ENCODE measurements at regions not wholly inside any gene's neighbourhood (a gene's known extent, or its start where the extent isn't known, plus 50 kb on each side); places are given as distances from the start of the nearest gene placed in this dataset.
"Not testable (repeated sequence)": the region's sequence is repeated elsewhere in the genome, so short reads cannot be mapped to it uniquely, and the experiment has no call there.

- DNase-seq: no peak
Measured at GRCh38 chr4:84276752-84277151, 222.3 kb downstream of the NKX6-1 start.

DNA sequence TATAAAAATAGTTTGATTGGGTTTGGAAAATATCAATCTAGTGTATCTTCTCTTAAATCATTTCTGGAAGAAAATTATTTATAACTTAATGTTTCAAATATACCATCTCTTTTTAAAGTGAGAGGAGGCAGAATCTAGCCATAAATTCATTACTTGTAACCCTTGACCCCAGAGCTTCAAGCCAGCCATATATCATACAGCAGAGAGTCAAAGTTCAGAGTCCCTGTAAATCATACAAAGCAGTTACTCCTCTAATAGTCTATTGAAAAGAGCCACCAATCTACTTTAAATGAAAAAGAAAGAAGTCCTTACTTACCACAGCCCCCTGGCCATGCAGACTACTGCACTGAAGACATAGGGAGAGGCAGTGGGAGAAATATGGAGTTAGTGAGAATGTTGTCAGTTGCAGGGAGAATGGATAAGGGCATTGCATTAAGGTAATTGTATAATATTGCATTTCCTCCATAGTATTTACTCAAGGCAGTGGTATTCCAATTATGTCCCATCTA, 229.5 kb downstream of the NKX6-1 start:
- DNase-seq: no peak

- no peak for DNase-seq
Measured at GRCh38 chr4:84264652-84265051, 234.4 kb downstream of the NKX6-1 start.

DNA sequence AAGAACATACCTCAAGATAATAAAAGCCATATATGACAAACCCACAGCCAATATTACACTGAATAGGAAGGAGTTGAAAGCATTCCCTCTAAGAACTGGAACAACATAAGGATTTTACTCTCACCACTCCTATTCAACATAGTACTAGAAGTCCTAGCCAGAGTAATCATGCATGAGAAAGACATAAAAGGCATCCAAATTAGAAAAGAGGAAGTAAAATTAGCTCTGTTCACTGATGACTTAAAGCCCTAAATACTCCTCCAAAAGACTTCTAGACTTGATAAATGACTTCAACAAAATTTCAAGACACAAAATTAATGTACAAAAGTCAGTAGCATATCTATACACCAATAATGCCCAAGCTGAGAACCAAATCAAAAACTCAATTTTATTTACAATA, 235.7 kb downstream of the NKX6-1 start:
- DNase-seq: no peak

DNA sequence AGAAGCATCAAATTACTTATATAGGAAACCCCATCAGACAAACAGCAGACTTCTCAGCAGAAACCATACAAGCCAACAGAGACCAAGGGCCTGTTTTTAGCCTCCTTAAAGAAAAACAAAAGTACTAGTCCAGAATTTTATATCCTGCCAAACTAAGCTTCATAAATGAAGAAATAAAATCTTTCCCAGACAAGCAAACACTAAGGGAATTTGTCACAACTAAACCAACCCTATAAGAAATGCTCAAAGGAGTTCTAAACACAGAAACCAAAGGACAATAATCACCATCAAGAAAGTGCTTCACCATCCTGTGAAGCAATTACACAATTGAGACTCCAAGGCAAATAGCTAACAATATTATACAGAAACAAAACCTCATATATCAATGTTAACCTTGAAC, 238.6 kb downstream of the NKX6-1 start:
- no peak for DNase-seq

DNA sequence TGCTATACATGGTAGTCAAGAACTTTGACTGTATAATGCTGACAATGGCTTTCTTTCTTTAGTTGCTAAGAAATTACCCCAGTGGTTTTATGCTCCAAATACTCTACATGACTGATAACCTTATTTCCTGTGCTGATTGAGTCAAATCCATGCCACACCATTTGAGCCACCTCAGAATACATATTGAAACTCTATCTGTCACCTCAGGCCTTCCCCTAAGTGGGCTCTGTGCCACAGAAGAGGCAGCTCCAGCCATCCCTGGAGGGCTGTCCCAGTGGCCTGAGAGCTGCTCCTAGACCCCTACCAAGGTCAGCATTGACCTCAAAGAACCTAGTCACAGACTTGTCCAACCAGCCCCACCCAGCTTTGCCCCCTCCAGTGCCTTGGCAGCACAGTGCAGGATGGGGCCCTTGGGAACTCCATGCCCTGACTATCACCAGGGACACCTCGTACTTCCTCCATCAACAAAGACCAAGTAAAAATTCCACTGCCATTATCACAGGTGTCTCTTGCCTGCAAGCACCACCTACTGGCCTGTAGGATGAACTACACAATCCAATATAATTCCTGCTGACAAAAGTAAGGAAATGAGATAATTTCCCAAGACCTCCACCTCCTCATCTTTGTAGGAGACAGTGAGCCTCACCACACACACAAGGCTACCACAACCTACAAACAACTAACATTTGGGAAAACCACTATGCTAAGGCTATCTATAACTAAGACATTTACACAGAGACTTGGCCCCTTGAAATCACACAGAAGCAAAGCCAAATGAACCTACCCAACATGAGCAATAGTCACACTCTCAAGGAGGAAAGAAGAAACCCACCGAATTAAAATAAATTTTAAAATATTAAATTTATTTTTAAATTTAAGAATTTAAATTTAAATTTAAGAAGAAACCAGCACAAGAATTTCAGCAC, 239.9 kb downstream of the NKX6-1 start:
- DNase-seq: no peak

GRCh38 chr4:84254537-84254936, 244.6 kb downstream of the NKX6-1 start:
- no peak for DNase-seq

DNA sequence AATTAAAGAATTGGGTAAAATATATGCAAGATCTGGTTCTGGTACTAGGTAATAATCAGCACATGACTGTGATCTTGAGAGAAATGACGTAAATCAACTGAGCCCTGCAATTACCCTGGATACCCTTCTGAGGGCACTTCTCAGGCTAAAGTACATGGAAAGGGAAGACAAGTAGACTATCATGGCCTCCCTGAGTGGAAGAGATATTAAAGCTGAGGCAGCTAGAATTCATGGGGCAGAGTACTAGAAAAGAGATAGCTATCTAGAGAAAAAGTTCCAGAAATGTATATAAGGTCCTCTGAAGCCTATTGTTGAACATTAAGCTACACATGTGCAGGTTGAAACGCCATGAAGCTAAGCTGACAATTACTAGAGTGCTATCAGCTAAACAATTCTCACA, 249.6 kb downstream of the NKX6-1 start:
- DNase-seq: no peak

- not testable (repeated sequence) for DNase-seq
Measured at GRCh38 chr4:84245042-84245441, 254.1 kb downstream of the NKX6-1 start.

DNA sequence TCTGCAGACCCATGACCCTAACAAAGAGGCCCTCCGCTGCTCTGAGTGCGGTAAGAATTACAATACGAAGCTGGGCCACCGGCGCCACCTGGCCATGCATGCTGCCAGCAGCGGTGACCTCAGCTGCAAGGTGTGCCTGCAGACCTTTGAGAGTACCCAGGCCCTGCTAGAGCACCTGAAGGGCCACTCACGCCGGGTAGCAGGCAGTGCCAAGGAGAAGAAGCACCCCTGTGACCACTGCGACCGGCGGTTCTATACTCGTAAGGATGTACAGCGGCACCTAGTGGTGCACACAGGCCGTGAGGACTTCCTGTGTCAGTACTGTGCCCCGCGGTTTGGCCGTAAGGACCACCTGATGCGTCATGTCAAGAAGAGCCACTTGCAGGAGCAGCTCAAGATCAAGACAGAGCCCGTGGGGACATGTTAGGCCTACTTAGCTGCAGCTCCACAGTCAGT, 254.7 kb downstream of the NKX6-1 start:
- not testable (repeated sequence) for DNase-seq

- no peak for DNase-seq
Measured at GRCh38 chr4:84243685-84244084, 255.4 kb downstream of the NKX6-1 start.

DNA sequence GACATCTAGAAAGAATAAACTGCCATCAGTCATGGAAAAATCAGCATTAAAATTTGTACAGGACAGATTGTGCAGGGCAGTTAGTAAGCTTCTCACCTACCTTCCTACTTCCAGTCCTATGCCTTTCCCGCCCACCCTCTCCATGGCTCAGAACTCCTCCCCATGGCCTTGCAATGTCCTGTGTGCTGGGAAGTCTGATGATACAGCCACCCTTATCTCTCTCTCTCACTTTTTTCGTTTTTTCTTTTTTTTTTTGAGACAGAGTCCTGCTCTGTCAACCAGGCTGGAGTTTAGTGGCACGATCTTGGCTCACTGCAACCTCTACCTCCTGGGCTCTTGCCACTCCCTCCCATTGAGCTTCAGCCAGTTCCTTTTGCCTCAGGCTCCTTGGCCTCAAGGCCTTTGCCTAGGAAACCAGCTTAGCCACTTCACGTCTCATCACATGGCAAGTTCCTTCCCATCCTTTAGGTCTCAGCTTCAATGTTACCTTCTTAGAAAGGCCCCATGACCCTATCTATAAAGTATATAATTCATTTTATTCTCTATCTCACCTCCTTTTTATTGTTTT, 259.7 kb downstream of the NKX6-1 start:
- DNase-seq: no peak

DNA sequence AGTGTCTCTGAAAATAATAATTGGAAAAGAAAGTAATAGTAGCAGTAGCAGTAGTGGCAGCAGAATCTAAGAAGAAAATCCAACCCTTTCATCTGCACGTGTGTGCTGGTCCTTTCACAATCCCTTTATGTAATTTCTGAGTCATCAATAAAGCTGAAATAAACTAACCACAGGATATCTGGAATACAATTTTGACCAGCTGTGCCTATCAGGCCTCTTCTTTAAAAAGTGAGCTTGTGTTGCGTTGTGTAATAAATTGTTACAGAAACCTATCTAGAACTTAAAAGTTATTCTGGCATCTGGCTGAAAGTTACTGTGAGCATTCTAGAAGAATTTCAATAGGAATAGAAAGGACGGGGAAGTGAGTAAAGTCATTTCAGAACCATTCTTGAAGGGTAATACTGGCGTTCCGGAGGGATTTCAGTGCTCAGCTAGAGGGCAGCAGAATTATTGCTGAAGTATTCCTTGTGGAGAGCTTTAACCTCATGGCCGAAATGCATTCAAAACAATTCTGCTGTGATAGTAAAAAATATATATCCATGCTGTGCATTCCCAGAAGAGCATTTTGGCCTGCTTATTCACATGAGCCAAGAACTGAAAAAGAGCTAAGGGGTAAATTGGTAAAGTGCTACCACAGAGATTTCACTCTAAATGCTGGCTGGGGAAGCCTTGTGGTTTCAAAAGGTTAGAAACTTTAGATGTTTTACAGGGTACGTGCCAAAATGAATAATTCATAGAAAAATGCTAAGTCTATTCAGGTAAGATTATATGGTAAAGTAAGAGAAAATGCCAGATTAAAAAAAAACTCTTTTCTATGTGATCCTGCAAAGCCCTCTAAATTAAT, 260.6 kb downstream of the NKX6-1 start:
- no peak for DNase-seq

DNA sequence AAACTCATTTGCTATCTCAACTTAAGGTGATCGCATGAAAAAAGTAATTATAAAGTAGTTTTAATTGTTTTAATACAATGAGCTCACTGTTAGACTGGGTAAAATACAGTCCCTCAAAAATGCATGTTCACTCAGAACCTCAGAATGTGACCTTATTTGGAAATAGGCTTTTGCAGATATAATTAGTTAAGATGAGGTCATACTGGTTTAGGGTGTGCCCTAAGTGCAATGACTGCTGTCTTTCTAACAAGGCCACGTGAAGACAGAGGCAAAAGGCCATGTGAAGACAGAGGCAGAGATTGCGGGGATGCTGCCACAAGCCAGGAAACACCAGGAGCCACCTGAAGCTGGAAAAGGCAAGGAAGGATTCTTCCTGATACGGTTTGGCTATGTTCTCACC, 262.1 kb downstream of the NKX6-1 start:
- no peak for DNase-seq

DNA sequence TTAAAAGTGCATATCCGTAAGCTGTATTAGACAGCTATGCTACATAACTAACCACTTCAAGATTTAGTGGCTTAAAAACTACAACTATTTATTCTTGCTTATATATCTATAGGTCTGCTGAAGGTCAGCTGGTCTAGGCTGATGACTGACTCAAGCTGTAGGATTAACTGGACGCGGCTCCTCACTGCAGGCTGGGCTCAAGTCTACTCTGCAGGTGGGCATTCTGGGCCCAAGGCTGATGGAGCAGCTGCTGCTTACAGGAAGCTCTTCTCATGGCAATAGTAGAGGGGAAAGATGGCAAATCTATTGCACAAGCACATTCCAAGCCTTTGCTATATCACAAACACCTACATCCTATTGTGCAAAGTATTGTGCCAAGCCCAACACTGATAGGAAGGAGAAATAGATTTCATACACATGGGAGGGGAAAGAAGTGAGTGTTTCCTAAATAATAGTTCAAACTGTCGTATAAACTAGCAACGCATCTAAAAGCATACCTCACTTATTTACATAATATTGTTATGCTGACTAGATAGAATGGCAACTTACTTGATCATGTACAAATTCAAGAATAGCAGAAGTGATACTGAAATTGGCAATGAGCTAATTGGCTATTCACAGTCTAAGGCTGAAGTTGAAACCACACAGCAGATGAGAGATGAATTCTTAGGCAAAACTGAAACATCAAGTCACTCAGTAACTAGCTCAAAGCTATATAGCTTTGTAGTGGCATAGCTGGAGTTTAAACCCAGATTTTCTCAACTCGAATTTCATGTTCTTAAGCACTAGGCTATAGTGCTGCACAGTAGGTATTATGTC, 263.8 kb downstream of the NKX6-1 start:
- no peak for DNase-seq

- DNase-seq: peak; percentile 31
Measured at GRCh38 chr4:84232309-84233095, 266.6 kb downstream of the NKX6-1 start.

GRCh38 chr4:84231539-84232055, 267.5 kb downstream of the NKX6-1 start:
- DNase-seq: no peak

DNA sequence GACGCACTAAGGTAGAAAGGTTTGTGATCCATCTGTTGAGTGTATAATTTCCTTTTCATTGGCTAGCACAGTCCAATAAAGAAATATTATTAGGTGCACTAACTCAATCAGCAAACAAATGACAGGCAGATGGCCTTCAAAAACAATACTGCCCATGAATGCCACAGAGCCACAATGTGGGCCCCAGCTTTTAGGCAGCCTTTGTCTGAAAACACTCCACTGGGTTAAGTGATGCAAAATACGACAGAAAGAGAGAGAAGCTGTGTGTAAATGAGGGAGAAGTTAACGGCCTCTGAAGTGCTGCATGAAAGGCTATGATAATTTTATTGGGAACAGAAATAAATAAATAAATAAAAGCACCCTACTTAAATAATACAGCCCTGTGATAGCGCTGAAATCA, 274.6 kb downstream of the NKX6-1 start:
- DNase-seq: peak; percentile 33

GRCh38 chr4:84221704-84222103, 277.4 kb downstream of the NKX6-1 start:
- DNase-seq: no peak

DNA sequence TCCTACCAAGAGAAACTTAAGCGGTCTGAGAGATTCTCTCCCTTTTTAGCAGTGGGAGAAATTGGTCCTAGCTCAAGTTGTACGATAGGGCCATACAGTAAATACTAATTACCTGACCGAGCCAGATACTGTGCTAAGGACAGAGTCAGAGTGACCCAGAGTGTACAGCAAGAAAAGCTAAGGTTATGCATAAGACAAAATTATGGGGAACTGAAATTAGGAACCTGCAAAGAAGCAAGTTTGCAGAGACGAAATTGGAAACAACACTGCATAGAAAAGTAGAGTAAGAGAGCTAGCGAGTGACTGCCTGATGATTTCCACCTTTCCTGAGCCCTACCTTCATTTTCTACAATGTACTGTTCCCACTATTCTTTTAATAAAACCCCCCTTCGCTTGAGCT, 278.1 kb downstream of the NKX6-1 start:
- no peak for DNase-seq

GRCh38 chr4:84219656-84220055, 279.4 kb downstream of the NKX6-1 start:
- DNase-seq: no peak

Data from eye (tissue), 1 donor.